GM23338 (cell line): ENCODE measurements at regions not wholly inside any gene's neighbourhood (a gene's known extent, or its start where the extent isn't known, plus 50 kb on each side); places are given as distances from the start of the nearest gene placed in this dataset.
A peak's percentile ranks its signal among the peaks of the same experiment; 100 is the strongest.

Experiments used
- ATAC-seq: fragments of 200-7000 bp; cut with Tn5 transposase; 3 replicates; pipeline ENCODE4 v1.9.1; 2020
- DNase-seq: peaks from one replicate; pipeline ENCODE4 v3.0.0-alpha.2; 2015; ENCODE audit warnings: low spot score
- H2AFZ ChIP-seq: fragments of 200-600 bp; sonication (generic); 2 replicates; pipeline ENCODE4 v1.8.0; 2016; ENCODE audit warnings: antibody characterized with exemption, mild to moderate bottlenecking, moderate library complexity
- H3F3A ChIP-seq: fragments of 200-600 bp; sonication (generic); replicated peaks from 2 replicates; pipeline ENCODE4 v1.8.0; 2017; ENCODE audit warnings: antibody characterized with exemption, mixed run types, low read depth
- H3K27ac ChIP-seq: fragments of 200-600 bp; sonication (generic); 2 replicates; pipeline ENCODE4 v1.6.1; 2016; ENCODE audit warnings: low read depth
- H3K27me3 ChIP-seq: fragments of 200-600 bp; sonication (generic); 2 replicates; pipeline ENCODE4 v1.8.0; 2016; ENCODE audit warnings: mild to moderate bottlenecking, mixed run types, moderate library complexity; ENCODE audit not compliant: insufficient read depth
- H3K36me3 ChIP-seq: fragments of 200-600 bp; sonication (generic); 2 replicates; pipeline ENCODE4 v1.8.0; 2016; ENCODE audit warnings: mild to moderate bottlenecking; ENCODE audit not compliant: insufficient read depth
- H3K4me1 ChIP-seq: fragments of 200-600 bp; sonication (generic); 2 replicates; pipeline ENCODE4 v1.8.0; 2016; ENCODE audit warnings: mild to moderate bottlenecking, moderate library complexity; ENCODE audit not compliant: insufficient read depth
- H3K4me2 ChIP-seq: fragments of 200-600 bp; sonication (generic); 2 replicates; pipeline ENCODE4 v1.7.1; 2017; ENCODE audit warnings: mixed run types
- H3K4me3 ChIP-seq: fragments of 200-600 bp; sonication (generic); 2 replicates; pipeline ENCODE4 v1.6.1; 2016; ENCODE audit warnings: mixed run types
- H3K79me2 ChIP-seq: fragments of 200-600 bp; sonication (generic); replicated peaks from 2 replicates; pipeline ENCODE4 v1.8.0; 2017; ENCODE audit warnings: mild to moderate bottlenecking; ENCODE audit not compliant: insufficient read depth
- H3K9me2 ChIP-seq: fragments of 200-600 bp; sonication (generic); 2 replicates; pipeline ENCODE4 v1.8.0; 2017; ENCODE audit not compliant: insufficient read depth
- H4K20me1 ChIP-seq: fragments of 200-600 bp; sonication (generic); replicated peaks from 2 replicates; pipeline ENCODE4 v1.8.0; 2017; ENCODE audit warnings: mild to moderate bottlenecking; ENCODE audit not compliant: insufficient read depth
- H3K27ac Mint-ChIP-seq: 2 replicates; pipeline ENCODE4 v1.8.0; 2020; ENCODE audit warnings: inconsistent platforms, mild to moderate bottlenecking, moderate library complexity, mixed read lengths
- H3K27me3 Mint-ChIP-seq: 3 replicates; pipeline ENCODE4 v1.8.0; 2022; ENCODE audit warnings: low read depth, mild to moderate bottlenecking, moderate library complexity, mixed read lengths, inconsistent platforms; ENCODE audit not compliant: insufficient read depth, poor library complexity
- H3K36me3 Mint-ChIP-seq: 3 replicates; pipeline ENCODE4 v1.8.0; 2021; ENCODE audit warnings: low read depth, mild to moderate bottlenecking, inconsistent platforms, moderate library complexity, mixed read lengths
- H3K4me1 Mint-ChIP-seq: 3 replicates; pipeline ENCODE4 v1.8.0; 2020; ENCODE audit warnings: mild to moderate bottlenecking, inconsistent platforms, mixed read lengths
- H3K4me3 Mint-ChIP-seq: 3 replicates; pipeline ENCODE4 v1.8.0; 2021; ENCODE audit warnings: moderate library complexity, mild to moderate bottlenecking, inconsistent platforms, mixed read lengths
- H3K9me3 Mint-ChIP-seq: 3 replicates; pipeline ENCODE4 v1.8.0; 2020; ENCODE audit warnings: moderate library complexity, mild to moderate bottlenecking, inconsistent platforms, mixed read lengths
- CREB1 ChIP-seq: fragments of 250-450 bp; sonication (Bioruptor Pico); IDR thresholded peaks from 2 replicates; pipeline ENCODE4 v1.5.0; 2020; ENCODE audit warnings: low read depth, mild to moderate bottlenecking, moderate library complexity
- EZH2phosphoT487 ChIP-seq: fragments of 200-600 bp; sonication (generic); IDR thresholded peaks from one replicate; pipeline ENCODE4 v1.8.1; 2018; ENCODE audit warnings: antibody characterized with exemption; ENCODE audit not compliant: unreplicated experiment
- JUNB ChIP-seq: IDR thresholded peaks from one replicate; pipeline ENCODE4 v1.6.1; 2016; ENCODE audit warnings: antibody characterized with exemption; ENCODE audit not compliant: unreplicated experiment
- NANOG ChIP-seq: IDR thresholded peaks from 2 replicates; pipeline ENCODE4 v1.6.1; 2016; ENCODE audit warnings: antibody characterized with exemption, borderline replicate concordance
- POLR2AphosphoS5 ChIP-seq: IDR thresholded peaks from 2 replicates; pipeline ENCODE4 v1.6.1; 2016; ENCODE audit warnings: antibody characterized with exemption, low read depth
- STAT1 ChIP-seq: IDR thresholded peaks from one replicate; pipeline ENCODE4 v1.6.1; 2016; ENCODE audit warnings: antibody characterized with exemption; ENCODE audit not compliant: unreplicated experiment
- ZNF331 ChIP-seq: fragments of 250-450 bp; sonication (Bioruptor Pico); IDR thresholded peaks from 2 replicates; pipeline ENCODE4 v1.5.0; 2020; ENCODE audit warnings: low read depth, mild to moderate bottlenecking, moderate library complexity
- TF ChIP-seq, protein P1 (sequence below), 2 experiments: fragments of 200-600 bp in 1 of 2; sonication (generic) in 1 of 2; conservative IDR thresholded peaks; 2 replicates each; pipeline versions ENCODE4 v1.5.1 to v1.6.1; 2016 to 2017; ENCODE audit warnings: antibody characterized with exemption in 2 of 2, low read depth in 2 of 2, mild to moderate bottlenecking in 2 of 2, moderate library complexity in 1 of 2
- TF ChIP-seq, protein P2 (sequence below): IDR thresholded peaks from 2 replicates; pipeline ENCODE4 v1.6.1; 2016; ENCODE audit warnings: antibody characterized with exemption

DNA sequence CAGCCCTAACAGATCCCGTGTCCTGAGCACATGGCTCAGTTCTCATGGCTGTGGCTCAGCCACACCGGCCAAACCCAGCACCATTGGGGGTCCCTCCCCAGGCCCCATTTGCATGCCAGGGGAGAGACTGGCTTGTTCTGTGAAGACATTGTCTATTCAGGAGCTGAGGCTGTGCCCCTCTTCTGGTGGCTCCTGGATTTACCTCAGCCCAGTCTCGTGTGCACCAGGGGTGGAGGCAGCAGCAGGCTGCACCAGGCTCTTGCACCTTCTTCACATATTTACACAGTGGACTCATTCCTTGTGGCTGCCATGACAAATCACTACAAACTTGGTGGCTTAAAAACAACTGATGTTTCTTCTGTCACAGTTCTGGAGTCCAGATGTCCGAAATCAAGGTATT lies 92.4 kb upstream of the ITGA6 start:
- no peaks in the 10 kb centered on the region for H3K9me3 Mint-ChIP-seq
- H3K27ac ChIP-seq, result no peak overlapping the region
- H3K4me3 Mint-ChIP-seq, result no peak overlapping the region
- H3K79me2 ChIP-seq, result no peaks in the 10 kb centered on the region
- H3K4me2 ChIP-seq, result no peak overlapping the region
- peak; percentile 81 for ATAC-seq
- no peak overlapping the region for H3K27ac Mint-ChIP-seq
- H3K4me3 ChIP-seq, result no peak overlapping the region
- no peaks in the 10 kb centered on the region for H3K27me3 ChIP-seq
- peaks cover 3% of the 10 kb centered on the region for H3K27me3 Mint-ChIP-seq
- no peaks in the 10 kb centered on the region for H4K20me1 ChIP-seq
- peaks cover 14% of the 10 kb centered on the region for H3K4me1 Mint-ChIP-seq
- H3K9me2 ChIP-seq, result no peaks in the 10 kb centered on the region
- no peaks in the 10 kb centered on the region for H3F3A ChIP-seq
- no peaks in the 10 kb centered on the region for H3K36me3 Mint-ChIP-seq
- no peak for TF ChIP-seq STAT1
- TF ChIP-seq, protein P1, sequence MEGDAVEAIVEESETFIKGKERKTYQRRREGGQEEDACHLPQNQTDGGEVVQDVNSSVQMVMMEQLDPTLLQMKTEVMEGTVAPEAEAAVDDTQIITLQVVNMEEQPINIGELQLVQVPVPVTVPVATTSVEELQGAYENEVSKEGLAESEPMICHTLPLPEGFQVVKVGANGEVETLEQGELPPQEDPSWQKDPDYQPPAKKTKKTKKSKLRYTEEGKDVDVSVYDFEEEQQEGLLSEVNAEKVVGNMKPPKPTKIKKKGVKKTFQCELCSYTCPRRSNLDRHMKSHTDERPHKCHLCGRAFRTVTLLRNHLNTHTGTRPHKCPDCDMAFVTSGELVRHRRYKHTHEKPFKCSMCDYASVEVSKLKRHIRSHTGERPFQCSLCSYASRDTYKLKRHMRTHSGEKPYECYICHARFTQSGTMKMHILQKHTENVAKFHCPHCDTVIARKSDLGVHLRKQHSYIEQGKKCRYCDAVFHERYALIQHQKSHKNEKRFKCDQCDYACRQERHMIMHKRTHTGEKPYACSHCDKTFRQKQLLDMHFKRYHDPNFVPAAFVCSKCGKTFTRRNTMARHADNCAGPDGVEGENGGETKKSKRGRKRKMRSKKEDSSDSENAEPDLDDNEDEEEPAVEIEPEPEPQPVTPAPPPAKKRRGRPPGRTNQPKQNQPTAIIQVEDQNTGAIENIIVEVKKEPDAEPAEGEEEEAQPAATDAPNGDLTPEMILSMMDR (conservative IDR thresholded peaks at IDR 0.05; ENCODE audit: low read depth in 2 of 2), result 0 out of 4 replicates have a peak, but pooled peaks of 1 of the 2 experiments have one; percentile 10
- peaks cover 14% of the 10 kb centered on the region for H3K4me1 ChIP-seq
- no peaks in the 10 kb centered on the region for H3K36me3 ChIP-seq
- no peak overlapping the region for H2AFZ ChIP-seq
- peak; percentile 33 for DNase-seq

GRCh38 chr2:172335736-172336135 lies 91.7 kb upstream of the ITGA6 start:
- H3K79me2 ChIP-seq, result no peaks in the 10 kb centered on the region
- DNase-seq (no peak), ATAC-seq (no peak)
- 0 out of 2 replicates have a peak overlapping the region, but pooled peaks have one; percentile 10 for H2AFZ ChIP-seq
- H3K4me1 Mint-ChIP-seq, result peaks cover 15% of the 10 kb centered on the region
- no peaks in the 10 kb centered on the region for H4K20me1 ChIP-seq
- no peak overlapping the region for H3K27ac Mint-ChIP-seq
- H3K9me3 Mint-ChIP-seq, result no peaks in the 10 kb centered on the region
- H3K4me3 Mint-ChIP-seq, result no peak overlapping the region
- H3K27me3 ChIP-seq, result no peaks in the 10 kb centered on the region
- no peaks in the 10 kb centered on the region for H3K36me3 Mint-ChIP-seq
- no peak overlapping the region for H3K4me2 ChIP-seq
- no peaks in the 10 kb centered on the region for H3K36me3 ChIP-seq
- TF ChIP-seq JUNB (no peak), NANOG (no peak), POLR2AphosphoS5 (no peak), CREB1 (CRISPR knock-in tag) (no peak), ZNF331 (CRISPR knock-in tag) (no peak)
- TF ChIP-seq, protein P2, sequence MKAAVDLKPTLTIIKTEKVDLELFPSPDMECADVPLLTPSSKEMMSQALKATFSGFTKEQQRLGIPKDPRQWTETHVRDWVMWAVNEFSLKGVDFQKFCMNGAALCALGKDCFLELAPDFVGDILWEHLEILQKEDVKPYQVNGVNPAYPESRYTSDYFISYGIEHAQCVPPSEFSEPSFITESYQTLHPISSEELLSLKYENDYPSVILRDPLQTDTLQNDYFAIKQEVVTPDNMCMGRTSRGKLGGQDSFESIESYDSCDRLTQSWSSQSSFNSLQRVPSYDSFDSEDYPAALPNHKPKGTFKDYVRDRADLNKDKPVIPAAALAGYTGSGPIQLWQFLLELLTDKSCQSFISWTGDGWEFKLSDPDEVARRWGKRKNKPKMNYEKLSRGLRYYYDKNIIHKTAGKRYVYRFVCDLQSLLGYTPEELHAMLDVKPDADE, result no peak
- H3F3A ChIP-seq, result no peaks in the 10 kb centered on the region
- no peaks in the 10 kb centered on the region for H3K9me2 ChIP-seq
- peaks cover 1% of the 10 kb centered on the region for H3K27me3 Mint-ChIP-seq
- H3K27ac ChIP-seq, result no peak overlapping the region
- no peak overlapping the region for H3K4me3 ChIP-seq
- peaks cover 14% of the 10 kb centered on the region for H3K4me1 ChIP-seq

DNA sequence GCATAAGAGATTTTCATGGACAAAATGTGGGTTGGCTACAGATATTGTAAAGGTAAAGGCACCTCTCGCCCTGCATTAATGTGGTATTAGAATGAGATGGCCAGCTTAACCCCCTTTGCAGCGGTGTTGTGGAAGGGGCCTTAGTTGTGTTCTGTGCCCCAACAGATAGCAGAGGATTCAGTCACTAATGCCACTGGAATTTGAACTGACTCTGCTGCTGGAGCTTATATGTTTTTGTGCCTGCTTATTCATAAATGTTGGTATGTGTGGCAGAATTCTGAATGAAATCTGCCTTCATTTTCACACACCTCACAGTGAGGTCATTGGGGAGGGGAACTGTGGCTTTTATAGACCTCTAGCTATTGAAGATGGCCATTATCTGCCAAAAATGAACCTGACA lies 90.7 kb upstream of the ITGA6 start:
- Histone ChIP-seq H3K4me2 (no peak overlapping the region), H3K27me3 (no peaks in the 10 kb centered on the region), H3K79me2 (no peaks in the 10 kb centered on the region), H3K4me3 (no peak overlapping the region), H2AFZ (no peak overlapping the region), H4K20me1 (no peaks in the 10 kb centered on the region), H3K36me3 (no peaks in the 10 kb centered on the region), H3F3A (no peaks in the 10 kb centered on the region), H3K4me1 (peaks cover 14% of the 10 kb centered on the region), H3K9me2 (0 out of 2 replicates have a peak, but pooled peaks cover 3% of the 10 kb centered on the region), H3K27ac (no peak overlapping the region)
- peaks cover 1% of the 10 kb centered on the region for H3K27me3 Mint-ChIP-seq
- H3K36me3 Mint-ChIP-seq, result no peaks in the 10 kb centered on the region
- no peak for DNase-seq
- no peak overlapping the region for H3K4me3 Mint-ChIP-seq
- ATAC-seq, result no peak
- H3K4me1 Mint-ChIP-seq, result peaks cover 15% of the 10 kb centered on the region
- H3K27ac Mint-ChIP-seq, result no peak overlapping the region
- H3K9me3 Mint-ChIP-seq, result no peaks in the 10 kb centered on the region
- TF ChIP-seq EZH2phosphoT487 (no peak), STAT1 (no peak), NANOG (no peak)
- TF ChIP-seq, protein P2, result no peak
